ENCODE measurements at regions not wholly inside any gene's neighbourhood (a gene's known extent, or its start where the extent isn't known, plus 50 kb on each side); places are given as distances from the start of the nearest gene placed in this dataset.
A peak's percentile ranks its signal among the peaks of the same experiment; 100 is the strongest.

DNA sequence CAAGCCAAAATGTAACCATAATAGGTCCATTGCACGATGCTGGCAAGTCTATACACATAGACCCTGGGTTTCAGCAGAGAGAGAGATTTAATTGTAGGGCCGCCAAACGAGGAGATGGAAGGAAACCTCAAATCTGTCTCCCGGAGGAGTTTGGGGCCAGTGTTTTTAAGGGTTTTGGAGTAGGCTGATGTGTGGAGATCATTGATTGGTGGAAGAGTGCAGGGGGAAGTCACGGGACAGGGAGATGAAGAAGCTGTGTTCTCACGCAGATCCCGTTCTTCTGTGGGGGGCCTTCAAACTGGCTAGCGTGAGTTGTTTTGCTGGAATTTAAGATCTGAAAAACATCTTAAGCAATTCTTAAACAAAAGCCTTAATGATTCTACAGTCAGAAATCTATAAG lies 84.8 kb downstream of the KATNIP start:
- DNase-seq (ENCODE audit: low read depth, low spot score) = no peak
- H3K4me3 ChIP-seq (ENCODE audit: low read depth, low read length) = no peak overlapping the region
- CTCF ChIA-PET = no interaction called here
- TF ChIP-seq, protein P1, sequence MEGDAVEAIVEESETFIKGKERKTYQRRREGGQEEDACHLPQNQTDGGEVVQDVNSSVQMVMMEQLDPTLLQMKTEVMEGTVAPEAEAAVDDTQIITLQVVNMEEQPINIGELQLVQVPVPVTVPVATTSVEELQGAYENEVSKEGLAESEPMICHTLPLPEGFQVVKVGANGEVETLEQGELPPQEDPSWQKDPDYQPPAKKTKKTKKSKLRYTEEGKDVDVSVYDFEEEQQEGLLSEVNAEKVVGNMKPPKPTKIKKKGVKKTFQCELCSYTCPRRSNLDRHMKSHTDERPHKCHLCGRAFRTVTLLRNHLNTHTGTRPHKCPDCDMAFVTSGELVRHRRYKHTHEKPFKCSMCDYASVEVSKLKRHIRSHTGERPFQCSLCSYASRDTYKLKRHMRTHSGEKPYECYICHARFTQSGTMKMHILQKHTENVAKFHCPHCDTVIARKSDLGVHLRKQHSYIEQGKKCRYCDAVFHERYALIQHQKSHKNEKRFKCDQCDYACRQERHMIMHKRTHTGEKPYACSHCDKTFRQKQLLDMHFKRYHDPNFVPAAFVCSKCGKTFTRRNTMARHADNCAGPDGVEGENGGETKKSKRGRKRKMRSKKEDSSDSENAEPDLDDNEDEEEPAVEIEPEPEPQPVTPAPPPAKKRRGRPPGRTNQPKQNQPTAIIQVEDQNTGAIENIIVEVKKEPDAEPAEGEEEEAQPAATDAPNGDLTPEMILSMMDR (IDR thresholded peaks at IDR 0.05; ENCODE audit: insufficient read depth, low read length, missing control alignments) = no peak
- POLR2A ChIA-PET = no interaction called here

DNA sequence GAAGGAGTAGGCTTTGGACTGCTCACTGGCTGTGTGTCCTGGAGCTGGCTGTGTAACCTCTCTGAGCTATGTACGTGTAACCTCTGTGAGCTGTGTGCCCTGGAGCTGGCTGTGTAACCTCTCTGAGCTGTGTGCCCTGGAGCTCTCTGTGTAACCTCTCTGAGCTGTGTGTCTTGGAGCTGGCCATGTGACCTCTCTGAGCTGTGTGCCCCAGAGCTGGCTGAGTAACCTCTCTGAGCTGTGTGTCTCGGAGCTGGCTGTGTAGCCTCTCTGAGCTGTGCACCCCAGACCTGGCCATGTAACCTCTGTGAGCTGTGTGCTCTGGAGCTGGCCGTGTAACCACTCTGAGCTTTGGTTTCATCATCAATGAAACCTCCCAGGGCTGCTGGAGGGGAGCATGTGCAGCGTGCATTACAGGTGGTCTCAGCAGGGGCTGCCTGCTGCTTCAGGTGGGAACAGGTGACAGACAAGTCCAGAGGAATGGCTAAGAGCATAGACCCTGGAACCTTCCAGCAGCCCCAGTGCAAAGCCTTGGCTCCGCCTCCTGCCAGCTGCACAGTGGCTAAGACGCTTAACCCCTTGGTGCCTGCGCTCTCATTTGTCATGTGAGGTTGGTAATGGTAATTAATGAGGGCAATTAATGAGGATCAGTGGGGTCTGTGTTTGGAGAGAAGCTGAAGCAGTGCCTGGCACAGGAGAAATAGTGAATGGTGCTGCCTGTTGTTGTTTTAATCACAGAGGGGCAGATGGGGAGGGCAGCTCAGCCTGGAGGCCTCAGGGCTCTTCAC lies 86.7 kb downstream of the KATNIP start:
- ChIA-PET POLR2A (no interaction called here), CTCF (interaction anchor here (1.0 to 5.7 kb wide), 5 partner anchors 9 to 455 kb away, joined by 3 to 75 read pairs (median 5); no protein-coding TSS in a partner anchor)
- no peak for DNase-seq (ENCODE audit: low read depth, low spot score)
- TF ChIP-seq, protein P1 (IDR thresholded peaks at IDR 0.05; ENCODE audit: insufficient read depth, low read length, missing control alignments) = no peak
- H3K4me3 ChIP-seq (ENCODE audit: low read depth, low read length) = no peak overlapping the region

DNA sequence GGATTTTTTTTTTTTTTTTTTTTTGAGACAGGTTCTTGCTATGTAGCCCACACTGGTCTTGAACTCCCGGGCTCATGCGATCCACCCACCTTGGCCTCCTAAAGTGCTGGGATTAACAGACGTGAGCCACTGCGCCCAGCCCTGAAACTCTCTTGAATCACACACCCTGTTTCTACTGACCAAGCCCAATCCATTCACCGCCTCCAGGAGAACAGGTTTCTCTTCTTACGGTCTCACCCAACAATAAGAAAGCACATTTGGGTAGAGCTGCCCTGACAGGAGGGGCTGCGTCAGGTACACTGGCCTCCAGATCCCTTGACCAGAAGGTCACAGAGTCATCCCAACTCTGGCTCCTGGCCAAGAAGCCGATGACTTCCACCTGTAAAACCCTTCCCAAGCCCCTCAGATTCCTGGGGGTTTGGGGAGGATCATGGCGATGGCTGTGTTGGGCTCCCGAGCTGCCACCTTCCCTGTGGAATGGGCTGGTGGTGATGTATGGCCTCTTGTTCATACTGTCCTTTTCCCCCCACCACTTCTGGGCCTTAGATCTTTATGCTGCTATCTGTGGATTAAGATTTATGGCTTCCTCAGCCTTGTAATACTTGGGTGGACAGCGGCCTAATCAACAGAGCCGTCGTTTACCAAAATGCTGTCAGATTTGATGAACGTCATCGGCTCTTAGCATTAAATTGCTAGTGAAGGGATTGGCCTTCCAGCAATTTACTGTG lies 89.1 kb downstream of the KATNIP start:
- DNase-seq (ENCODE audit: low read depth, low spot score) = no peak
- ChIA-PET CTCF (interaction anchor here (0.7 to 5.7 kb wide), 34 partner anchors 10 to 579 kb away, joined by 3 to 75 read pairs (median 4); no protein-coding TSS in a partner anchor), POLR2A (no interaction called here)
- TF ChIP-seq, protein P1 (IDR thresholded peaks at IDR 0.05; ENCODE audit: insufficient read depth, low read length, missing control alignments) = no peak
- no peak overlapping the region for H3K4me3 ChIP-seq (ENCODE audit: low read depth, low read length)

DNA sequence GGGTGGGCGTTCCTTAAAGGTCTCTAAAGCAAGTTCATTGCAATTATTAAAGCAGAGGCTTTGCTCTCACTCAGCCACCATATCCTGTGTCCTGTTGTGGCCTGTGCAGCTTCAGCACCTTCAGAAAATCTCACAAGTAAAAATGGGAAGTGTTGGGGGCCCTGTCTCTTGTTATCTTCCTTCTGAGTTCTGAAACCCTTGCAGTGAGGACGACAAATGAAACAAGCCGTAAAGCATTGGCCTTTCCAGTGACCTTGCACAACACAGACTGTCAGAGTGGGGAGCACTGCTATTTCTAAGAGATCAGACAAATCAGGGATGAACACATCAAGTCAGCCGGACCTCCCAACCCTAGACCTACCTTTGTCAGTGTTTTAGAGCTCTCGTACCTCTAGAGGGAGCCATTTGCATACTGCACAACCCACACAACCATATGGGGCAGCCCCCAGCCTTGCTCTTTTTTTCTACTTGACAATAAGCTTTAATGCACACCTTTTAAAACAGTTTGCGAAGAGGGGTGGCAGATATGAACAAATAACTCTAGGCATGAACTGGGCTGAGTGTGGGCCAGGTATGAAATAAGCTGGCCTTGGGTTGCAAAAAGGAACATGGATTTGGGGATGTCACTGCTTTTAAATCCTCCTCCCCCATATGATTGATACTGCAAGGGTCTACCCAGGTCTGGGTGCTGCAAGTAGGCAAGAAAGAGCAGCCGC lies 89.8 kb downstream of the KATNIP start:
- ChIA-PET CTCF (interaction anchor here (0.6 to 5.7 kb wide), 42 partner anchors 9 to 578 kb away, joined by 3 to 75 read pairs (median 4); no protein-coding TSS in a partner anchor), POLR2A (no interaction called here)
- peak; percentile 10 for DNase-seq (ENCODE audit: low read depth, low spot score)
- no peak overlapping the region for H3K4me3 ChIP-seq (ENCODE audit: low read depth, low read length)
- TF ChIP-seq, protein P1 (IDR thresholded peaks at IDR 0.05; ENCODE audit: insufficient read depth, low read length, missing control alignments) = peak; percentile 79

DNA sequence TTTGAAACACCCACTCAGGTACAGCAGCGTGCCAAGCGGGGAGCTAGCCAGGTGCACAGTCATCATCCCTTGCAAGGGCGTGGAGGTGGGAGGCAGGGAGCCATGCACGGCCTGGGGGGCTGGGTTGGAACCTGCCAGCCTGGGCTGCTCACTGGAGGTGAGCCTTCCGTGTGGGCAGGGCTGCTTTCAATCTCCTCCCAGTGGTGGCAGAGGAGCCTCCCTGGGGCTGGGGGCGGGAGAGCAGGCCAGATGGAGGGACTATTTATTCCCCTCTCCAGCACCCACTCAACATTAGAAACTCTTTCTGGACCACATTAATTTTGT lies 90.3 kb downstream of the KATNIP start:
- TF ChIP-seq, protein P1 (IDR thresholded peaks at IDR 0.05; ENCODE audit: insufficient read depth, low read length, missing control alignments) = no peak
- DNase-seq (ENCODE audit: low read depth, low spot score) = no peak
- H3K4me3 ChIP-seq (ENCODE audit: low read depth, low read length) = no peak overlapping the region
- CTCF ChIA-PET = interaction anchor here (0.6 to 5.7 kb wide), 40 partner anchors 9 to 578 kb away, joined by 3 to 75 read pairs (median 4); no protein-coding TSS in a partner anchor
- POLR2A ChIA-PET = no interaction called here

Measured in AG04449 (cell line).